HEK293 (cell line): ENCODE measurements at regions not wholly inside any gene's neighbourhood (a gene's known extent, or its start where the extent isn't known, plus 50 kb on each side); places are given as distances from the start of the nearest gene placed in this dataset.

Source experiments
- CTCF ChIA-PET: fragments of 350-600 bp; formaldehyde crosslinking; extraction: SDS; loops from one replicate; lab custom pipeline; 2021; ENCODE audit warnings: antibody characterized with exemption; lab: Yijun Ruan, JAX
- POLR2A ChIA-PET: fragments of 300-600 bp; formaldehyde crosslinking; extraction: SDS; loops from one replicate; lab custom pipeline; 2020; ENCODE audit warnings: antibody characterized with exemption, inconsistent platforms; lab: Yijun Ruan, JAX
- H3K27ac ChIP-seq: fragments of 200-500 bp; sonication (Bioruptor generic); 2 replicates; pipeline ENCODE4 v1.5.1; 2014; ENCODE audit warnings: low read depth, low read length, control low read depth, inconsistent platforms; ENCODE audit errors: extremely low read depth
- H3K36me3 ChIP-seq, 2 experiments: fragments of 200-500 bp in 1 of 2; sonication (Bioruptor generic) in 1 of 2; 1 replicate in 1 of 2; 2 replicates in 1 of 2; pipeline ENCODE4 v1.5.1; 2014 to 2017; ENCODE audit warnings: inconsistent platforms in 2 of 2, low read length in 2 of 2; ENCODE audit not compliant: control insufficient read depth in 2 of 2, insufficient read depth in 1 of 2
- H3K4me1 ChIP-seq: fragments of 200-500 bp; sonication (Bioruptor generic); 2 replicates; pipeline ENCODE4 v1.5.1; 2014; ENCODE audit warnings: mild to moderate bottlenecking, low read length, inconsistent platforms; ENCODE audit not compliant: control insufficient read depth, insufficient read depth
- H3K4me3 ChIP-seq: 2 replicates; pipeline ENCODE4 v1.5.1; 2011; ENCODE audit warnings: low read depth, mild to moderate bottlenecking, control low read depth, low read length, moderate library complexity
- H3K9me3 ChIP-seq: fragments of 200-500 bp; sonication (Bioruptor generic); 2 replicates; pipeline ENCODE4 v1.5.1; 2014; ENCODE audit warnings: low read depth, low read length, inconsistent platforms; ENCODE audit not compliant: control insufficient read depth, insufficient read depth
- HOXD13 ChIP-seq: sonication (generic); formaldehyde crosslinking; IDR thresholded peaks from 2 replicates; pipeline ENCODE4 v1.8.0; 2022; ENCODE audit warnings: missing genetic modification reagents, borderline replicate concordance
- MEIS1 ChIP-seq: sonication (generic); formaldehyde crosslinking; IDR thresholded peaks from 2 replicates; pipeline ENCODE4 v1.8.1; 2022; ENCODE audit warnings: missing genetic modification reagents, mild to moderate bottlenecking, borderline replicate concordance
- MYNN ChIP-seq: fragments of 450-650 bp; formaldehyde crosslinking; IDR thresholded peaks from 2 replicates; pipeline ENCODE4 v1.5.1; 2016; ENCODE audit warnings: missing biosample characterization, missing genetic modification characterization, borderline replicate concordance
- OSR2 ChIP-seq: fragments of 450-650 bp; formaldehyde crosslinking; IDR thresholded peaks from 2 replicates; pipeline ENCODE4 v1.5.1; 2016; ENCODE audit warnings: missing biosample characterization, missing genetic modification characterization
- RBAK ChIP-seq: fragments of 450-650 bp; formaldehyde crosslinking; IDR thresholded peaks from 2 replicates; pipeline ENCODE4 v1.5.1; 2016; ENCODE audit warnings: missing biosample characterization, missing genetic modification characterization
- SETDB1 ChIP-seq: IDR thresholded peaks from one replicate; pipeline ENCODE4 v1.6.1; 2017; ENCODE audit warnings: mild to moderate bottlenecking, low read length, moderate library complexity, mixed read lengths; ENCODE audit not compliant: insufficient read length
- SP3 ChIP-seq: fragments of 450-650 bp; formaldehyde crosslinking; IDR thresholded peaks from 2 replicates; pipeline ENCODE4 v1.5.1; 2016; ENCODE audit warnings: missing biosample characterization, missing genetic modification characterization
- TCF7L2 ChIP-seq: IDR thresholded peaks from 2 replicates; pipeline ENCODE4 v1.6.1; 2011; ENCODE audit warnings: low read depth, mild to moderate bottlenecking, inconsistent platforms, low read length, moderate library complexity, borderline replicate concordance
- ZBTB21 ChIP-seq: fragments of 450-650 bp; formaldehyde crosslinking; IDR thresholded peaks from 2 replicates; pipeline ENCODE4 v1.5.1; 2017; ENCODE audit warnings: missing biosample characterization, missing genetic modification characterization
- ZFP69B ChIP-seq: fragments of 450-650 bp; formaldehyde crosslinking; IDR thresholded peaks from 2 replicates; pipeline ENCODE4 v1.5.1; 2016; ENCODE audit warnings: missing biosample characterization, missing genetic modification characterization
- ZNF24 ChIP-seq: fragments of 450-650 bp; formaldehyde crosslinking; IDR thresholded peaks from 2 replicates; pipeline ENCODE4 v1.5.1; 2016; ENCODE audit warnings: missing biosample characterization, missing genetic modification characterization
- ZNF354C ChIP-seq: fragments of 450-650 bp; formaldehyde crosslinking; IDR thresholded peaks from 2 replicates; pipeline ENCODE4 v1.5.1; 2016; ENCODE audit warnings: missing biosample characterization, missing genetic modification characterization, low read depth, borderline replicate concordance
- ZNF416 ChIP-seq: fragments of 450-650 bp; formaldehyde crosslinking; IDR thresholded peaks from 2 replicates; pipeline ENCODE4 v1.5.1; 2016; ENCODE audit warnings: missing biosample characterization, missing genetic modification characterization
- ZNF48 ChIP-seq: fragments of 450-650 bp; formaldehyde crosslinking; IDR thresholded peaks from 2 replicates; pipeline ENCODE4 v1.5.1; 2016; ENCODE audit warnings: missing biosample characterization, missing genetic modification characterization
- ZNF501 ChIP-seq: fragments of 450-650 bp; formaldehyde crosslinking; IDR thresholded peaks from 2 replicates; pipeline ENCODE4 v1.5.1; 2016; ENCODE audit warnings: missing biosample characterization, missing genetic modification characterization
- ZNF548 ChIP-seq: fragments of 450-650 bp; formaldehyde crosslinking; IDR thresholded peaks from 2 replicates; pipeline ENCODE4 v1.5.1; 2016; ENCODE audit warnings: missing biosample characterization, missing genetic modification characterization
- ZNF768 ChIP-seq: fragments of 450-650 bp; formaldehyde crosslinking; IDR thresholded peaks from 2 replicates; pipeline ENCODE4 v1.5.1; 2018; ENCODE audit warnings: missing biosample characterization, mild to moderate bottlenecking, missing genetic modification characterization
- ZNF785 ChIP-seq: fragments of 450-650 bp; formaldehyde crosslinking; IDR thresholded peaks from 2 replicates; pipeline ENCODE4 v1.5.1; 2016; ENCODE audit warnings: missing biosample characterization, missing genetic modification characterization
- TF ChIP-seq, protein P1 (sequence below): fragments of 450-650 bp; formaldehyde crosslinking; IDR thresholded peaks from 2 replicates; pipeline ENCODE4 v1.5.1; 2016; ENCODE audit warnings: missing biosample characterization, missing genetic modification characterization
- TF ChIP-seq, protein P2 (sequence below): fragments of 450-650 bp; formaldehyde crosslinking; IDR thresholded peaks from 2 replicates; pipeline ENCODE4 v1.5.1; 2016; ENCODE audit warnings: missing biosample characterization, missing genetic modification characterization
- TF ChIP-seq, protein P3 (sequence below): fragments of 450-650 bp; formaldehyde crosslinking; IDR thresholded peaks from 2 replicates; pipeline ENCODE4 v1.5.0; 2017; ENCODE audit warnings: missing biosample characterization, missing genetic modification characterization, borderline replicate concordance
- TF ChIP-seq, protein P4 (sequence below): fragments of 450-650 bp; formaldehyde crosslinking; IDR thresholded peaks from 2 replicates; pipeline ENCODE4 v1.5.1; 2016; ENCODE audit warnings: missing biosample characterization, missing genetic modification characterization
- TF ChIP-seq, protein P5 (sequence below): fragments of 450-650 bp; formaldehyde crosslinking; IDR thresholded peaks from 2 replicates; pipeline ENCODE4 v1.5.1; 2016; ENCODE audit warnings: missing biosample characterization, missing genetic modification characterization

DNA sequence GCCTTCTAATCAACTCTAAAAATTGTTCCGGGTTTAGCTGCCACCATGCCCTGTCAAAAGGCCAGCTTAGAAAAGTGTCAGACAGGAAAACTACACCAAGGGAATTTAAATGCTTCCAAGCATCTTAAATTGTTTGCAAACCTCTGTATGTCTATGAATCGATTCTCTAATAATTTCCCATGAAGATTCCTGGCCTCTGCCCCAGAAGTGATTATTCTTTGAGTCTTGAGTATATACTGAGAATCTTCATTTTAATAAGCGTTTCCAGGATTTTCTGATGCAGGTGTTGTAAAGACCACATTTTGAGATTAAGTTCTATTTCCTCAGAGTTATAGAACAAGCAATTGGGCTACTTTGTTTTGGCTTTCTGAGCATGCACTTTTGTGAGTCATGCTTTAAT, 471.8 kb upstream of the JAG1 start:
- H3K4me3 ChIP-seq: no peak overlapping the region
- H3K9me3 ChIP-seq: no peaks in the 10 kb centered on the region
- no peaks in the 10 kb centered on the region for H3K4me1 ChIP-seq
- no peaks in the 10 kb centered on the region for H3K36me3 ChIP-seq
- ChIA-PET POLR2A (no interaction called here), CTCF (no interaction called here)
- TF ChIP-seq, protein P1, sequence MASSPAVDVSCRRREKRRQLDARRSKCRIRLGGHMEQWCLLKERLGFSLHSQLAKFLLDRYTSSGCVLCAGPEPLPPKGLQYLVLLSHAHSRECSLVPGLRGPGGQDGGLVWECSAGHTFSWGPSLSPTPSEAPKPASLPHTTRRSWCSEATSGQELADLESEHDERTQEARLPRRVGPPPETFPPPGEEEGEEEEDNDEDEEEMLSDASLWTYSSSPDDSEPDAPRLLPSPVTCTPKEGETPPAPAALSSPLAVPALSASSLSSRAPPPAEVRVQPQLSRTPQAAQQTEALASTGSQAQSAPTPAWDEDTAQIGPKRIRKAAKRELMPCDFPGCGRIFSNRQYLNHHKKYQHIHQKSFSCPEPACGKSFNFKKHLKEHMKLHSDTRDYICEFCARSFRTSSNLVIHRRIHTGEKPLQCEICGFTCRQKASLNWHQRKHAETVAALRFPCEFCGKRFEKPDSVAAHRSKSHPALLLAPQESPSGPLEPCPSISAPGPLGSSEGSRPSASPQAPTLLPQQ (tag by site-specific recombination): no peak
- TF ChIP-seq ZNF785 (tag by site-specific recombination): no peak
- no peak for TF ChIP-seq ZNF501 (tag by site-specific recombination)
- no peak for TF ChIP-seq SP3 (tag by site-specific recombination)
- no peak for TF ChIP-seq ZNF416 (tag by site-specific recombination)
- no peak overlapping the region for H3K27ac ChIP-seq

DNA sequence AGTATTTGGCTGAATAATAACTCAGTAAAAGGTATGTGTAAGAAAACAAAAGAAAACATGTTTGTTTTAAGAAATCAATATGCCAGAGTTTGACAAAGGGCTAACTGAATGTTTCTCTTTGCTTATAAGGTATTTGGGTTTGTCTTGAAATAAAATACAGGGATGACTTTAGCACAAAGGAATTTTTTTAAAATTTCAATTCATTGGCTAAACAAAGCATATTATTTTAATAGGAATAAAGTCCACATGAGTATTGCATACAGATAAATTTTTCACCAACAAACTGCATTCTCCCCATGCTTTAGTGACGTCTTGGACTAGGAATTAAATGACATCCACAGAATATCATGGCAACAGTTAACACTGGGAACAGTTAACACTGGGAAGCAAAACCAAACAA, 480.0 kb upstream of the JAG1 start:
- H3K27ac ChIP-seq: no peak overlapping the region
- ChIA-PET CTCF (interaction anchor here (0.6 kb wide), 1 partner anchor 10 kb away, joined by 4 read pairs; no protein-coding TSS in a partner anchor), POLR2A (no interaction called here)
- H3K4me1 ChIP-seq: no peaks in the 10 kb centered on the region
- no peaks in the 10 kb centered on the region for H3K9me3 ChIP-seq
- TF ChIP-seq ZNF354C (tag by site-specific recombination) (no peak), ZNF48 (no peak), ZNF768 (tag by site-specific recombination) (no peak), MYNN (tag by site-specific recombination) (no peak), ZNF24 (no peak), OSR2 (tag by site-specific recombination) (no peak), MEIS1 (no peak)
- TF ChIP-seq, protein P2, sequence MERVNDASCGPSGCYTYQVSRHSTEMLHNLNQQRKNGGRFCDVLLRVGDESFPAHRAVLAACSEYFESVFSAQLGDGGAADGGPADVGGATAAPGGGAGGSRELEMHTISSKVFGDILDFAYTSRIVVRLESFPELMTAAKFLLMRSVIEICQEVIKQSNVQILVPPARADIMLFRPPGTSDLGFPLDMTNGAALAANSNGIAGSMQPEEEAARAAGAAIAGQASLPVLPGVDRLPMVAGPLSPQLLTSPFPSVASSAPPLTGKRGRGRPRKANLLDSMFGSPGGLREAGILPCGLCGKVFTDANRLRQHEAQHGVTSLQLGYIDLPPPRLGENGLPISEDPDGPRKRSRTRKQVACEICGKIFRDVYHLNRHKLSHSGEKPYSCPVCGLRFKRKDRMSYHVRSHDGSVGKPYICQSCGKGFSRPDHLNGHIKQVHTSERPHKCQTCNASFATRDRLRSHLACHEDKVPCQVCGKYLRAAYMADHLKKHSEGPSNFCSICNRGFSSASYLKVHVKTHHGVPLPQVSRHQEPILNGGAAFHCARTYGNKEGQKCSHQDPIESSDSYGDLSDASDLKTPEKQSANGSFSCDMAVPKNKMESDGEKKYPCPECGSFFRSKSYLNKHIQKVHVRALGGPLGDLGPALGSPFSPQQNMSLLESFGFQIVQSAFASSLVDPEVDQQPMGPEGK: no peak
- TF ChIP-seq, protein P3, sequence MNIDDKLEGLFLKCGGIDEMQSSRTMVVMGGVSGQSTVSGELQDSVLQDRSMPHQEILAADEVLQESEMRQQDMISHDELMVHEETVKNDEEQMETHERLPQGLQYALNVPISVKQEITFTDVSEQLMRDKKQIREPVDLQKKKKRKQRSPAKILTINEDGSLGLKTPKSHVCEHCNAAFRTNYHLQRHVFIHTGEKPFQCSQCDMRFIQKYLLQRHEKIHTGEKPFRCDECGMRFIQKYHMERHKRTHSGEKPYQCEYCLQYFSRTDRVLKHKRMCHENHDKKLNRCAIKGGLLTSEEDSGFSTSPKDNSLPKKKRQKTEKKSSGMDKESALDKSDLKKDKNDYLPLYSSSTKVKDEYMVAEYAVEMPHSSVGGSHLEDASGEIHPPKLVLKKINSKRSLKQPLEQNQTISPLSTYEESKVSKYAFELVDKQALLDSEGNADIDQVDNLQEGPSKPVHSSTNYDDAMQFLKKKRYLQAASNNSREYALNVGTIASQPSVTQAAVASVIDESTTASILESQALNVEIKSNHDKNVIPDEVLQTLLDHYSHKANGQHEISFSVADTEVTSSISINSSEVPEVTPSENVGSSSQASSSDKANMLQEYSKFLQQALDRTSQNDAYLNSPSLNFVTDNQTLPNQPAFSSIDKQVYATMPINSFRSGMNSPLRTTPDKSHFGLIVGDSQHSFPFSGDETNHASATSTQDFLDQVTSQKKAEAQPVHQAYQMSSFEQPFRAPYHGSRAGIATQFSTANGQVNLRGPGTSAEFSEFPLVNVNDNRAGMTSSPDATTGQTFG (tag by site-specific recombination): no peak
- no peaks in the 10 kb centered on the region for H3K36me3 ChIP-seq
- no peak overlapping the region for H3K4me3 ChIP-seq

DNA sequence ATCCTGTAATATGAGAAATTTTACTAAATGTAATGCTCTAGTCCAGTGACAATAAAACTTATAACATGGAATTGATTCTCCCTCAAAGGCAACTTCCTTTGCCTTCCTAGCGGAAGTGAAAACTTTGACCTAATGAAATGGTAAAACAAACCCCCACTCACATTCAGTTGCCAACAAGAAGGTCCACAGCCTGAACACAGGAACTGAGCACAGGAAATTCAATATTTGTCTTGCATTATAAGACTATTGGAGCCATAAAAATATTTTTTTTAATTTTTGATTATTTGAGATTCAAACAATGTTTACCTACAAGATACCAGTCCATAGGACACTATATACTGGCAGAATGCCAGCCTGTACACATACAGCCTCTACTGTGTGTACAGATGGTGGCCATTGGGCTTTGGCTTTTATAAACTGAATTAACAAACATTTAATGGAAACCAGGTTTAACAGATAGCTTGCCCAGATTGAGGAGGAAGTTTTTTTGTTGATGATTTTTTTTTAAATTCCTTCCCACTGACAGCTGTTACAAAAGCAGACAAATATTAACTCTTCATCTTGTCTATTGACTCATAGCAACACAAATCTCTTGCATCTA, 481.5 kb upstream of the JAG1 start:
- POLR2A ChIA-PET: no interaction called here
- Histone ChIP-seq H3K36me3 (no peaks in the 10 kb centered on the region), H3K4me3 (no peak overlapping the region), H3K9me3 (no peaks in the 10 kb centered on the region), H3K27ac (no peak overlapping the region), H3K4me1 (no peaks in the 10 kb centered on the region)
- CTCF ChIA-PET: interaction anchor here (0.6 kb wide), 1 partner anchor 75 kb away, joined by 3 read pairs; no protein-coding TSS in a partner anchor
- TF ChIP-seq TCF7L2 (no peak), HOXD13 (no peak), MEIS1 (no peak), SETDB1 (no peak), ZFP69B (tag by site-specific recombination) (no peak), ZNF548 (tag by site-specific recombination) (no peak), ZBTB21 (tag by site-specific recombination) (no peak), RBAK (tag by site-specific recombination) (no peak)
- TF ChIP-seq, protein P4, sequence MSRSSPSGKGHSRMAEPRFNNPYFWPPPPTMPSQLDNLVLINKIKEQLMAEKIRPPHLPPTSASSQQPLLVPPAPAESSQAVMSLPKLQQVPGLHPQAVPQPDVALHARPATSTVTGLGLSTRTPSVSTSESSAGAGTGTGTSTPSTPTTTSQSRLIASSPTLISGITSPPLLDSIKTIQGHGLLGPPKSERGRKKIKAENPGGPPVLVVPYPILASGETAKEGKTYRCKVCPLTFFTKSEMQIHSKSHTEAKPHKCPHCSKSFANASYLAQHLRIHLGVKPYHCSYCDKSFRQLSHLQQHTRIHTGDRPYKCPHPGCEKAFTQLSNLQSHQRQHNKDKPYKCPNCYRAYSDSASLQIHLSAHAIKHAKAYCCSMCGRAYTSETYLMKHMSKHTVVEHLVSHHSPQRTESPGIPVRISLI (tag by site-specific recombination): no peak
- TF ChIP-seq, protein P5, sequence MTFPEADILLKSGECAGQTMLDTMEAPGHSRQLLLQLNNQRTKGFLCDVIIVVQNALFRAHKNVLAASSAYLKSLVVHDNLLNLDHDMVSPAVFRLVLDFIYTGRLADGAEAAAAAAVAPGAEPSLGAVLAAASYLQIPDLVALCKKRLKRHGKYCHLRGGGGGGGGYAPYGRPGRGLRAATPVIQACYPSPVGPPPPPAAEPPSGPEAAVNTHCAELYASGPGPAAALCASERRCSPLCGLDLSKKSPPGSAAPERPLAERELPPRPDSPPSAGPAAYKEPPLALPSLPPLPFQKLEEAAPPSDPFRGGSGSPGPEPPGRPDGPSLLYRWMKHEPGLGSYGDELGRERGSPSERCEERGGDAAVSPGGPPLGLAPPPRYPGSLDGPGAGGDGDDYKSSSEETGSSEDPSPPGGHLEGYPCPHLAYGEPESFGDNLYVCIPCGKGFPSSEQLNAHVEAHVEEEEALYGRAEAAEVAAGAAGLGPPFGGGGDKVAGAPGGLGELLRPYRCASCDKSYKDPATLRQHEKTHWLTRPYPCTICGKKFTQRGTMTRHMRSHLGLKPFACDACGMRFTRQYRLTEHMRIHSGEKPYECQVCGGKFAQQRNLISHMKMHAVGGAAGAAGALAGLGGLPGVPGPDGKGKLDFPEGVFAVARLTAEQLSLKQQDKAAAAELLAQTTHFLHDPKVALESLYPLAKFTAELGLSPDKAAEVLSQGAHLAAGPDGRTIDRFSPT (tag by site-specific recombination): no peak
